ENCODE measurements at regions not wholly inside any gene's neighbourhood (a gene's known extent, or its start where the extent isn't known, plus 50 kb on each side); places are given as distances from the start of the nearest gene placed in this dataset.
A peak's percentile ranks its signal among the peaks of the same experiment; 100 is the strongest.
"Not testable (repeated sequence)": the region's sequence is repeated elsewhere in the genome, so short reads cannot be mapped to it uniquely, and the experiment has no call there.

- DNase-seq (ENCODE audit: low spot score): no peak
Measured at GRCh38 chr11:104776501-104777170, 121.6 kb downstream of the CASP12 start.

- no peak for DNase-seq (ENCODE audit: low spot score)
Measured at GRCh38 chr11:104774578-104774977, 123.7 kb downstream of the CASP12 start.

GRCh38 chr11:104772806-104773241 lies 125.4 kb downstream of the CASP12 start:
- peak; percentile 3 for DNase-seq (ENCODE audit: low spot score)

GRCh38 chr11:104771763-104772162 lies 126.5 kb downstream of the CASP12 start:
- no peak for DNase-seq (ENCODE audit: low spot score)

- DNase-seq (ENCODE audit: low spot score): not testable (repeated sequence)
Measured at GRCh38 chr11:104771046-104771445, 127.2 kb downstream of the CASP12 start.

GRCh38 chr11:104765401-104766095 lies 132.7 kb downstream of the CASP12 start:
- DNase-seq (ENCODE audit: low spot score): peak; percentile 2

GRCh38 chr11:104764710-104765045 lies 133.6 kb downstream of the CASP12 start:
- no peak for DNase-seq (ENCODE audit: low spot score)

GRCh38 chr11:104763930-104764709 lies 134.1 kb downstream of the CASP12 start:
- DNase-seq (ENCODE audit: low spot score): no peak

- no peak for DNase-seq (ENCODE audit: low spot score)
Measured at GRCh38 chr11:104761511-104761910, 136.7 kb downstream of the CASP12 start.

GRCh38 chr11:104759464-104759863 lies 138.8 kb downstream of the CASP12 start:
- no peak for DNase-seq (ENCODE audit: low spot score)

- DNase-seq (ENCODE audit: low spot score): no peak
Measured at GRCh38 chr11:104738918-104739317, 159.3 kb downstream of the CASP12 start.

- no peak for DNase-seq (ENCODE audit: low spot score)
Measured at GRCh38 chr11:104738208-104738607, 160.1 kb downstream of the CASP12 start.

GRCh38 chr11:104736502-104736901 lies 161.8 kb downstream of the CASP12 start:
- DNase-seq (ENCODE audit: low spot score): no peak

- DNase-seq (ENCODE audit: low spot score): no peak
Measured at GRCh38 chr11:104734998-104735397, 163.3 kb downstream of the CASP12 start.

GRCh38 chr11:104731890-104732289 lies 166.4 kb downstream of the CASP12 start:
- no peak for DNase-seq (ENCODE audit: low spot score)

GRCh38 chr11:104728927-104729326 lies 169.3 kb downstream of the CASP12 start:
- DNase-seq (ENCODE audit: low spot score): no peak

GRCh38 chr11:104727768-104728167 lies 170.5 kb downstream of the CASP12 start:
- no peak for DNase-seq (ENCODE audit: low spot score)

- DNase-seq (ENCODE audit: low spot score): no peak
Measured at GRCh38 chr11:104727095-104727494, 171.2 kb downstream of the CASP12 start.

- no peak for DNase-seq (ENCODE audit: low spot score)
Measured at GRCh38 chr11:104725796-104726408, 172.4 kb downstream of the CASP12 start.

- no peak for DNase-seq (ENCODE audit: low spot score)
Measured at GRCh38 chr11:104713401-104713800, 184.9 kb downstream of the CASP12 start.

- DNase-seq (ENCODE audit: low spot score): no peak
Measured at GRCh38 chr11:104705490-104706190, 192.6 kb downstream of the CASP12 start.
